Thyroid gland (tissue), 4 donors: ENCODE measurements at regions not wholly inside any gene's neighbourhood (a gene's known extent, or its start where the extent isn't known, plus 50 kb on each side); places are given as distances from the start of the nearest gene placed in this dataset.

Experiments
- POLR2A ChIP-seq, 2 donors: fragments of 450-650 bp; IDR thresholded peaks; one replicate each; pipeline ENCODE4 v1.6.1; 2017; ENCODE audit warnings: antibody characterized with exemption in 2 of 2, mild to moderate bottlenecking in 2 of 2, moderate library complexity in 1 of 2
- TF ChIP-seq, protein P1 (sequence below), 6 experiments: fragments of 200-600 bp in 3 of 6; fragments of 450-650 bp in 3 of 6; sonication (generic) in 3 of 6; IDR thresholded peaks; one replicate each; pipeline ENCODE4 v1.5.1; 2016 to 2019; ENCODE audit warnings: antibody characterized with exemption in 6 of 6, mild to moderate bottlenecking in 2 of 6, inconsistent platforms in 1 of 6, moderate library complexity in 1 of 6

GRCh38 chr5:136853971-136854370 lies 488.6 kb upstream of the TRPC7 start:
- TF ChIP-seq, protein P1, sequence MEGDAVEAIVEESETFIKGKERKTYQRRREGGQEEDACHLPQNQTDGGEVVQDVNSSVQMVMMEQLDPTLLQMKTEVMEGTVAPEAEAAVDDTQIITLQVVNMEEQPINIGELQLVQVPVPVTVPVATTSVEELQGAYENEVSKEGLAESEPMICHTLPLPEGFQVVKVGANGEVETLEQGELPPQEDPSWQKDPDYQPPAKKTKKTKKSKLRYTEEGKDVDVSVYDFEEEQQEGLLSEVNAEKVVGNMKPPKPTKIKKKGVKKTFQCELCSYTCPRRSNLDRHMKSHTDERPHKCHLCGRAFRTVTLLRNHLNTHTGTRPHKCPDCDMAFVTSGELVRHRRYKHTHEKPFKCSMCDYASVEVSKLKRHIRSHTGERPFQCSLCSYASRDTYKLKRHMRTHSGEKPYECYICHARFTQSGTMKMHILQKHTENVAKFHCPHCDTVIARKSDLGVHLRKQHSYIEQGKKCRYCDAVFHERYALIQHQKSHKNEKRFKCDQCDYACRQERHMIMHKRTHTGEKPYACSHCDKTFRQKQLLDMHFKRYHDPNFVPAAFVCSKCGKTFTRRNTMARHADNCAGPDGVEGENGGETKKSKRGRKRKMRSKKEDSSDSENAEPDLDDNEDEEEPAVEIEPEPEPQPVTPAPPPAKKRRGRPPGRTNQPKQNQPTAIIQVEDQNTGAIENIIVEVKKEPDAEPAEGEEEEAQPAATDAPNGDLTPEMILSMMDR (IDR thresholded peaks at IDR 0.05) = no peak
- TF ChIP-seq POLR2A (IDR thresholded peaks at IDR 0.05) = no peak
